Fibroblast of lung (primary cell): ENCODE measurements at regions not wholly inside any gene's neighbourhood (a gene's known extent, or its start where the extent isn't known, plus 50 kb on each side); places are given as distances from the start of the nearest gene placed in this dataset.
A peak's percentile ranks its signal among the peaks of the same experiment; 100 is the strongest.

Source experiments
- DNase-seq, 2 donors: peaks; one replicate each; pipeline versions ENCODE4 v3.0.0 to v3.0.0-alpha.2; 2010; ENCODE audit warnings: low read depth in 2 of 2
- H2AFZ ChIP-seq: 2 replicates; pipeline ENCODE4 v1.5.1; 2012; ENCODE audit warnings: low read length, control low read depth, inconsistent platforms
- H3K27ac ChIP-seq: 2 replicates; pipeline ENCODE4 v1.5.1; 2011; ENCODE audit warnings: low read length, control low read depth; ENCODE audit not compliant: insufficient read depth
- H3K27me3 ChIP-seq: 2 replicates; pipeline ENCODE4 v1.5.1; 2011; ENCODE audit warnings: mild to moderate bottlenecking, low read length; ENCODE audit not compliant: control insufficient read depth, insufficient read depth
- H3K36me3 ChIP-seq: 2 replicates; pipeline ENCODE4 v1.5.1; 2011; ENCODE audit warnings: low read length; ENCODE audit not compliant: control insufficient read depth, insufficient read depth
- H3K4me1 ChIP-seq: 2 replicates; pipeline ENCODE4 v1.5.1; 2011; ENCODE audit warnings: low read length; ENCODE audit not compliant: control insufficient read depth, insufficient read depth; ENCODE audit errors: extremely low read depth
- H3K4me2 ChIP-seq: 2 replicates; pipeline ENCODE4 v1.5.1; 2011; ENCODE audit warnings: low read length, control low read depth; ENCODE audit not compliant: insufficient read depth; ENCODE audit errors: extremely low read depth
- H3K4me3 ChIP-seq, 4 experiments: fragments of 200-600 bp in 1 of 4; sonication (generic) in 1 of 4; replicated peaks in 1 of 4; 2 replicates each; pipeline ENCODE4 v1.5.1; 2011 to 2016; ENCODE audit warnings: low read length in 4 of 4, low read depth in 3 of 4, mild to moderate bottlenecking in 3 of 4, control low read depth in 2 of 4, inconsistent platforms in 1 of 4, mixed read lengths in 1 of 4; ENCODE audit not compliant: insufficient read depth in 1 of 4; ENCODE audit errors: control extremely low read depth in 1 of 4
- H3K79me2 ChIP-seq: 2 replicates; pipeline ENCODE4 v1.5.1; 2012; ENCODE audit warnings: mild to moderate bottlenecking, low read length, inconsistent platforms; ENCODE audit not compliant: control insufficient read depth, insufficient read depth
- H3K9ac ChIP-seq: 2 replicates; pipeline ENCODE4 v1.5.1; 2011; ENCODE audit warnings: mild to moderate bottlenecking, low read length, control low read depth; ENCODE audit not compliant: insufficient read depth
- H3K9me3 ChIP-seq: 2 replicates; pipeline ENCODE4 v1.5.1; 2012; ENCODE audit warnings: low read depth, low read length; ENCODE audit not compliant: control insufficient read depth, insufficient read depth
- H4K20me1 ChIP-seq: 2 replicates; pipeline ENCODE4 v1.5.1; 2011; ENCODE audit warnings: low read length; ENCODE audit not compliant: control insufficient read depth, insufficient read depth; ENCODE audit errors: extremely low read depth
- EZH2 ChIP-seq: IDR thresholded peaks from 2 replicates; pipeline ENCODE4 v1.5.1; 2012; ENCODE audit warnings: low read length, control low read depth, mild to moderate bottlenecking; ENCODE audit errors: missing control alignments
- TF ChIP-seq, protein P1 (sequence below), 2 donors: IDR thresholded peaks in 1 of 2; conservative IDR thresholded peaks in 1 of 2; 1 replicate in 1 of 2; 2 replicates in 1 of 2; pipeline ENCODE4 v1.5.1; 2011 to 2012; ENCODE audit warnings: low read length in 2 of 2, control low read depth in 1 of 2, inconsistent platforms in 1 of 2, low read depth in 1 of 2, mild to moderate bottlenecking in 1 of 2

DNA sequence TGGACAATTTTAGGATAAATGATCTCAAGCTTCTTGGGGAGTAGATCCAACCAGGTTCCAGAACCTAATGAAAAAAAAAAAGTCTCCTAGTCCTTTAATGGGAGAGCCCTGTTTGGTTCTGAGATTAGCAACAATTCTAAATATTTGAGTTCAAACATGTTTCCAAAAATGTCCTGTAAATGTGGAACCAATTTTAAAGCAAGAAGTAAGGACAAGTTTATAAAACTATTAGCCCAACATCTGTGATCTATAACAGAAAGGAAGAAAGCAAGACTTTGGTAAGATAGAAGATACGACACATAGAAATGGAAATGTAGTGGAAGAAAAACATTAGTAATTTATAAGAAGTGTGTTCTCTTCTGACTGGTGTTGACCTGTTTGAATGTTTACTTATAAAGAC, 79.7 kb upstream of the SLC5A12 start:
- no peaks in the 10 kb centered on the region for H3K27me3 ChIP-seq
- no peak for DNase-seq
- H4K20me1 ChIP-seq, result no peaks in the 10 kb centered on the region
- no peak for TF ChIP-seq EZH2
- TF ChIP-seq, protein P1, sequence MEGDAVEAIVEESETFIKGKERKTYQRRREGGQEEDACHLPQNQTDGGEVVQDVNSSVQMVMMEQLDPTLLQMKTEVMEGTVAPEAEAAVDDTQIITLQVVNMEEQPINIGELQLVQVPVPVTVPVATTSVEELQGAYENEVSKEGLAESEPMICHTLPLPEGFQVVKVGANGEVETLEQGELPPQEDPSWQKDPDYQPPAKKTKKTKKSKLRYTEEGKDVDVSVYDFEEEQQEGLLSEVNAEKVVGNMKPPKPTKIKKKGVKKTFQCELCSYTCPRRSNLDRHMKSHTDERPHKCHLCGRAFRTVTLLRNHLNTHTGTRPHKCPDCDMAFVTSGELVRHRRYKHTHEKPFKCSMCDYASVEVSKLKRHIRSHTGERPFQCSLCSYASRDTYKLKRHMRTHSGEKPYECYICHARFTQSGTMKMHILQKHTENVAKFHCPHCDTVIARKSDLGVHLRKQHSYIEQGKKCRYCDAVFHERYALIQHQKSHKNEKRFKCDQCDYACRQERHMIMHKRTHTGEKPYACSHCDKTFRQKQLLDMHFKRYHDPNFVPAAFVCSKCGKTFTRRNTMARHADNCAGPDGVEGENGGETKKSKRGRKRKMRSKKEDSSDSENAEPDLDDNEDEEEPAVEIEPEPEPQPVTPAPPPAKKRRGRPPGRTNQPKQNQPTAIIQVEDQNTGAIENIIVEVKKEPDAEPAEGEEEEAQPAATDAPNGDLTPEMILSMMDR (conservative IDR thresholded peaks at IDR 0.05 in 1 of 2, IDR thresholded peaks at IDR 0.05 in 1 of 2; ENCODE audit: low read depth in 1 of 2, low read length in 2 of 2), result no peak
- no peaks in the 10 kb centered on the region for H3K4me1 ChIP-seq
- H3K9ac ChIP-seq, result no peak overlapping the region
- H3K36me3 ChIP-seq, result no peaks in the 10 kb centered on the region
- no peaks in the 10 kb centered on the region for H3K79me2 ChIP-seq
- H3K27ac ChIP-seq, result no peak overlapping the region
- H3K4me2 ChIP-seq, result no peak overlapping the region
- H3K9me3 ChIP-seq, result no peaks in the 10 kb centered on the region
- H3K4me3 ChIP-seq, result no peak overlapping the region
- no peak overlapping the region for H2AFZ ChIP-seq

DNA sequence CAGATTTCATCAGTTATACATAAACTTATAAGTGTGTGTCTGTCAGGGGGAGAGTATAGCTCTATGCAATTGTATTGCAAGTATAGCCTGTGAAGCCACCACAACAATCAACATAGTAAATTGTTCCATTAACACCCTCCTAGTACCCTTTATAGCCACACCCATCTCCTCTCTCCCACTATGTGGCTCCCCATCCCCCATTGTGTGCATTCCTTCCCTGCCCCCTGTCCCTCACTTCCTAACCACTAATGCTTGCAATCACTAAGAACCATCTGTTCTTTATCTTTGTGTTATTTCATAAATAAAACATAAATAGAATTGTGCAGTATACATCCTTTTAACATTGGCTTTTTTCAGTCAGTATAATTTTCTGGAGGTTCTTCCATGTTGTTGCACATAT, 83.1 kb upstream of the SLC5A12 start:
- no peaks in the 10 kb centered on the region for H3K36me3 ChIP-seq
- no peak overlapping the region for H3K4me3 ChIP-seq
- no peaks in the 10 kb centered on the region for H4K20me1 ChIP-seq
- H2AFZ ChIP-seq, result no peak overlapping the region
- peak in 1 of 2 donors; percentile 56 for DNase-seq
- no peaks in the 10 kb centered on the region for H3K27me3 ChIP-seq
- no peak overlapping the region for H3K27ac ChIP-seq
- no peaks in the 10 kb centered on the region for H3K9me3 ChIP-seq
- H3K4me1 ChIP-seq, result no peaks in the 10 kb centered on the region
- H3K79me2 ChIP-seq, result no peaks in the 10 kb centered on the region
- no peak overlapping the region for H3K4me2 ChIP-seq
- TF ChIP-seq, protein P1 (conservative IDR thresholded peaks at IDR 0.05 in 1 of 2, IDR thresholded peaks at IDR 0.05 in 1 of 2; ENCODE audit: low read depth in 1 of 2, low read length in 2 of 2), result no peak
- TF ChIP-seq EZH2, result no peak
- no peak overlapping the region for H3K9ac ChIP-seq

DNA sequence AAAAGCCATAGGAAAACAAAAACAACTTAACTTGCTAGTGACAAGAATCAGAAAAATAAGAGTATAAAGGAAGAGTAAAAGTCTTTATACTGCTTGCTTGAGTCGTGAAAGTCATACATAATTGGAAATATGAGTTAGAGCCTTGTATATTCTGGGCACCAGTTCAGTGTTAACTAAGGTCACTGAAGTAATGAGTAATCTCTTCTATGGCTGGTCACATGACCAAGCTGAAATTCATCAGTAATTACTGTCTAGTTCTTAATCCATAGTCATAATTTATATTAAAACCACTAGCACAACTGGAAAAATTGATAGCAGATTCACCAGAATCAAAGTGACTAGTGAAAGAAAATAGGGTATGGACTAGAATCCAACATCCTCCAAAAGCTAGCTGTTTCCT, 84.4 kb upstream of the SLC5A12 start:
- H2AFZ ChIP-seq, result no peak overlapping the region

More for the DNA sequence above, 84.4 kb upstream of the SLC5A12 start:
- TF ChIP-seq, protein P1 (conservative IDR thresholded peaks at IDR 0.05 in 1 of 2, IDR thresholded peaks at IDR 0.05 in 1 of 2; ENCODE audit: low read depth in 1 of 2, low read length in 2 of 2), result no peak
- TF ChIP-seq EZH2, result no peak
- H3K9ac ChIP-seq, result no peak overlapping the region
- no peaks in the 10 kb centered on the region for H3K4me1 ChIP-seq
- no peak overlapping the region for H3K4me2 ChIP-seq
- H3K36me3 ChIP-seq, result no peaks in the 10 kb centered on the region
- H3K79me2 ChIP-seq, result no peaks in the 10 kb centered on the region
- no peaks in the 10 kb centered on the region for H3K9me3 ChIP-seq
- DNase-seq, result peak; percentile 59 to 65
- H4K20me1 ChIP-seq, result no peaks in the 10 kb centered on the region
- no peaks in the 10 kb centered on the region for H3K27me3 ChIP-seq
- no peak overlapping the region for H3K4me3 ChIP-seq
- no peak overlapping the region for H3K27ac ChIP-seq
